K562 (cell line): ENCODE measurements at regions not wholly inside any gene's neighbourhood (a gene's known extent, or its start where the extent isn't known, plus 50 kb on each side); places are given as distances from the start of the nearest gene placed in this dataset.

Experiments used
- ATAC-seq: fragments of 200-7000 bp; cut with Tn5 transposase; 3 replicates; pipeline ENCODE4 v1.9.1; 2020; ENCODE audit warnings: moderate library complexity
- BruUV-seq: library from RNA; stranded (reverse); fragments of 400-500 nt; replicated peaks from 2 replicates; lab custom pipeline; 2021; lab: Mats Ljungman, UMichigan
- CTCF ChIA-PET: fragments of 300-600 bp; formaldehyde crosslinking; extraction: SDS; loops from one replicate; lab custom pipeline; 2021; ENCODE audit warnings: low intra/inter-chr PET ratio; lab: Yijun Ruan, JAX
- POLR2A ChIA-PET: fragments of 300-600, 350-650 bp; sonication (Branson Sonifier 250); formaldehyde crosslinking; extraction: SDS; loops from one replicate; lab custom pipeline; 2021; ENCODE audit warnings: antibody characterized with exemption, inconsistent platforms; lab: Yijun Ruan, JAX
- DNase-seq, 4 experiments: peaks; one replicate each; pipeline versions ENCODE4 v3.0.0 to v3.0.0-alpha.2; 2011 to 2018; ENCODE audit warnings: low spot score in 3 of 4, mixed read lengths in 3 of 4; ENCODE audit errors: extremely low read depth in 1 of 4
- FAIRE-seq: peaks from 2 replicates; lab custom pipeline; 2011; peaks lifted over from hg19 to GRCh38; lab: Jason Lieb, UNC
- H2AFZ ChIP-seq: 2 replicates; pipeline ENCODE4 v1.6.0; 2011; ENCODE audit warnings: low read depth, low read length, control low read depth, inconsistent platforms
- H3K27ac ChIP-seq: fragments of 200-600 bp; 3 replicates; pipeline ENCODE4 v1.8.0; 2011; ENCODE audit warnings: low read depth, mild to moderate bottlenecking, control low read depth, inconsistent platforms, low read length, moderate library complexity, mixed read lengths; ENCODE audit errors: extremely low read depth
- H3K27me3 ChIP-seq, 2 experiments: fragments of 300-600 bp in 1 of 2; 2 replicates in 1 of 2; 3 replicates in 1 of 2; pipeline versions ENCODE4 v1.6.0 to v1.8.0; 2011; ENCODE audit warnings: inconsistent platforms in 2 of 2, low read length in 2 of 2, mild to moderate bottlenecking in 1 of 2, mixed read lengths in 1 of 2, moderate library complexity in 1 of 2; ENCODE audit not compliant: control insufficient read depth in 2 of 2, insufficient read depth in 2 of 2
- H3K36me3 ChIP-seq: fragments of 300-600 bp; 3 replicates; pipeline ENCODE4 v1.8.0; 2011; ENCODE audit warnings: mild to moderate bottlenecking, low read length, inconsistent platforms; ENCODE audit not compliant: control insufficient read depth, insufficient read depth
- H3K4me1 ChIP-seq, 2 experiments: fragments of 200-600 bp in 1 of 2; replicated peaks in 1 of 2; 2 replicates in 1 of 2; 3 replicates in 1 of 2; pipeline versions ENCODE4 v1.5.1 to v1.8.0; 2011; ENCODE audit warnings: inconsistent platforms in 2 of 2, low read length in 2 of 2, mild to moderate bottlenecking in 1 of 2, mixed read lengths in 1 of 2, moderate library complexity in 1 of 2; ENCODE audit not compliant: control insufficient read depth in 2 of 2, insufficient read depth in 2 of 2
- H3K4me2 ChIP-seq: 2 replicates; pipeline ENCODE4 v1.6.1; 2011; ENCODE audit warnings: low read length, control low read depth, inconsistent platforms, mixed read lengths; ENCODE audit not compliant: insufficient read depth
- H3K4me3 ChIP-seq: fragments of 200-600 bp; sonication (generic), shearing (Covaris generic); 2 replicates; pipeline ENCODE4 v1.5.1; 2016; ENCODE audit warnings: control low read depth, inconsistent platforms
- H3K79me2 ChIP-seq: fragments of 200-600 bp; 3 replicates; pipeline ENCODE4 v1.8.0; 2011; ENCODE audit warnings: low read length, inconsistent platforms; ENCODE audit not compliant: control insufficient read depth, insufficient read depth
- H3K9ac ChIP-seq, 2 experiments: 2 replicates each; pipeline versions ENCODE4 v1.6.0 to v1.6.1; 2011; ENCODE audit warnings: low read depth in 2 of 2, low read length in 2 of 2, control low read depth in 1 of 2, inconsistent platforms in 1 of 2, mild to moderate bottlenecking in 1 of 2, mixed read lengths in 1 of 2; ENCODE audit not compliant: insufficient read depth in 1 of 2
- H3K9me1 ChIP-seq: one replicate; pipeline ENCODE4 v1.6.0; 2011; ENCODE audit warnings: inconsistent platforms, mild to moderate bottlenecking, low read length, moderate library complexity; ENCODE audit not compliant: control insufficient read depth, insufficient read depth
- H3K9me3 ChIP-seq: replicated peaks from 2 replicates; pipeline ENCODE4 v1.5.1; 2011; ENCODE audit warnings: low read depth, low read length, inconsistent platforms; ENCODE audit not compliant: control insufficient read depth, insufficient read depth
- H4K20me1 ChIP-seq: replicated peaks from 2 replicates; pipeline ENCODE4 v1.6.1; 2011; ENCODE audit warnings: low read length, inconsistent platforms, mixed read lengths; ENCODE audit not compliant: control insufficient read depth, insufficient read depth
- CREB1 ChIP-seq, 2 experiments: sonication (generic) in 1 of 2; formaldehyde crosslinking in 1 of 2; IDR thresholded peaks; 2 replicates each; pipeline versions ENCODE4 v1.6.1 to v1.8.0; 2012 to 2022; ENCODE audit warnings: inconsistent platforms in 1 of 2, mild to moderate bottlenecking in 1 of 2, missing genetic modification reagents in 1 of 2, moderate library complexity in 1 of 2
- ELF1 ChIP-seq: fragments of 200-800 bp; sonication (Bioruptor generic); IDR thresholded peaks from 2 replicates; pipeline ENCODE4 v1.6.1; 2016; ENCODE audit warnings: missing genetic modification characterization, missing compliant biosample characterization
- MEIS2 ChIP-seq: fragments of 450-650 bp; IDR thresholded peaks from 2 replicates; pipeline ENCODE4 v1.6.1; 2014; ENCODE audit warnings: mild to moderate bottlenecking; ENCODE audit not compliant: partially characterized antibody
- MYBL2 ChIP-seq, 2 experiments: fragments of 450-650 bp in 1 of 2; sonication (generic) in 1 of 2; formaldehyde crosslinking in 1 of 2; IDR thresholded peaks; 2 replicates each; pipeline versions ENCODE4 v1.6.1 to v1.8.1; 2017 to 2022; ENCODE audit warnings: borderline replicate concordance in 1 of 2, inconsistent platforms in 1 of 2, low read depth in 1 of 2, mild to moderate bottlenecking in 1 of 2, missing genetic modification reagents in 1 of 2, moderate library complexity in 1 of 2
- NELFE ChIP-seq: IDR thresholded peaks from 2 replicates; pipeline ENCODE4 v1.6.1; 2011; ENCODE audit warnings: mild to moderate bottlenecking; ENCODE audit not compliant: insufficient read depth, insufficient read length
- PTBP1 ChIP-seq: fragments of 200-400 bp; formaldehyde crosslinking; IDR thresholded peaks from 2 replicates; pipeline ENCODE4 v1.6.1; 2017; ENCODE audit warnings: low read depth, low read length
- RBM34 ChIP-seq: fragments of 200-400 bp; formaldehyde crosslinking; IDR thresholded peaks from 2 replicates; pipeline ENCODE4 v1.6.1; 2018; ENCODE audit warnings: low read length, borderline replicate concordance; ENCODE audit not compliant: insufficient read depth
- ZC3H8 ChIP-seq: fragments of 450-650 bp; IDR thresholded peaks from 2 replicates; pipeline ENCODE4 v1.6.1; 2017
- ZNF511 ChIP-seq: sonication (generic); formaldehyde crosslinking; IDR thresholded peaks from 2 replicates; pipeline ENCODE4 v1.8.0; 2022; ENCODE audit warnings: mild to moderate bottlenecking, missing genetic modification reagents
- ZNF592 ChIP-seq: fragments of 450-650 bp; IDR thresholded peaks from 2 replicates; pipeline ENCODE4 v1.6.1; 2017; ENCODE audit warnings: antibody characterized with exemption, mild to moderate bottlenecking
- ZNF639 ChIP-seq, 2 experiments: fragments of 200-800 bp in 1 of 2; sonication (Bioruptor generic) in 1 of 2; sonication (generic) in 1 of 2; formaldehyde crosslinking in 1 of 2; IDR thresholded peaks in 1 of 2; conservative IDR thresholded peaks in 1 of 2; 2 replicates each; pipeline versions ENCODE4 v1.5.0 to v1.6.1; 2016 to 2020; ENCODE audit warnings: missing compliant biosample characterization in 1 of 2, missing genetic modification characterization in 1 of 2, missing genetic modification reagents in 1 of 2
- ZNF668 ChIP-seq: fragments of 250-450 bp; sonication (Bioruptor Pico); IDR thresholded peaks from 2 replicates; pipeline ENCODE4 v1.8.0; 2022; ENCODE audit warnings: mild to moderate bottlenecking, inconsistent platforms
- ZNF707 ChIP-seq: fragments of 250-450 bp; sonication (Bioruptor Pico); conservative IDR thresholded peaks from 2 replicates; pipeline ENCODE4 v1.8.0; 2022; ENCODE audit warnings: inconsistent platforms, mild to moderate bottlenecking, moderate library complexity
- ZNF77 ChIP-seq: fragments of 250-450 bp; sonication (Bioruptor Pico); IDR thresholded peaks from 2 replicates; pipeline ENCODE4 v1.5.0; 2020
- ZZZ3 ChIP-seq: fragments of 450-650 bp; IDR thresholded peaks from 2 replicates; pipeline ENCODE4 v1.6.1; 2016; ENCODE audit warnings: antibody characterized with exemption, mild to moderate bottlenecking, moderate library complexity
- WGBS: fragments of 100-300 bp; shearing (Covaris generic); methylation state at CpG from one replicate; pipeline ENCODE4 v1.1.6; 2016; ENCODE audit warnings: low coverage, mixed read lengths; ENCODE audit not compliant: insufficient coverage; ENCODE audit errors: missing lambda C conversion rate; 5-methylcytosine and 5-hydroxymethylcytosine counted together
- in situ Hi-C: fragments of 300-500 bp; cut with MboI; formaldehyde crosslinking; loops from 4 replicates; pipeline ENCODE4 v1.15.0; 2018; ENCODE audit warnings: inconsistent platforms, mixed read lengths
- intact Hi-C: fragments of 100-400 bp; cut with micrococcal nuclease; formaldehyde crosslinking; loops from 2 replicates; pipeline ENCODE4 v1.14.2; 2022

GRCh38 chr5:174312270-174312617 lies 266.7 kb downstream of the NSG2 start (continued):
- TF ChIP-seq ZNF592 (no peak), PTBP1 (no peak), ZNF639 (CRISPR knock-in tag; conservative IDR thresholded peaks at IDR 0.05 in 1 of 2, IDR thresholded peaks at IDR 0.05 in 1 of 2) (no peak), ELF1 (tag) (no peak)
- TF ChIP-seq, all 486 proteins: peak for 0

GRCh38 chr5:174312641-174313040 lies 267.1 kb downstream of the NSG2 start:
- peaks cover 0 to 15% of the 10 kb centered on the region in 2 experiments; a peak in 2 of 5 replicates for H3K4me1 ChIP-seq
- no peak overlapping the region for H3K4me2 ChIP-seq
- H3K27ac ChIP-seq: no peak overlapping the region
- no TSS peak for BruUV-seq
- peaks cover 13 to 75% of the 10 kb centered on the region in 2 experiments; a peak in 4 of 5 replicates for H3K27me3 ChIP-seq
- DNase-seq (no peak), ATAC-seq (no peak), FAIRE-seq (no peak)
- no peak overlapping the region for H3K9ac ChIP-seq
- no peaks in the 10 kb centered on the region; the same call in 1 of the 2 replicates for H4K20me1 ChIP-seq
- H3K9me1 ChIP-seq: no peaks in the 10 kb centered on the region
- H3K4me3 ChIP-seq: no peak overlapping the region
- in situ Hi-C loops: loop anchor here (10.0 to 25.0 kb wide), 3 partner anchors 268 to 1600 kb away; partner anchors contain the start of genes BOD1 and NSG2
- H3K9me3 ChIP-seq: no peaks in the 10 kb centered on the region
- no peaks in the 10 kb centered on the region for H3K36me3 ChIP-seq
- no peak overlapping the region for H2AFZ ChIP-seq
- 10% methylated on average over 4 of the region's 8 CpGs for WGBS
- intact Hi-C loops: loop anchor here (1.0 kb wide), 1 partner anchor 267 kb away; the partner anchor contains the start of gene NSG2
- ChIA-PET CTCF (interaction anchor here (1.1 to 2.0 kb wide), 5 partner anchors 267 to 1019 kb away, joined by 4 to 16 read pairs (median 7); partner anchors contain the start of gene NSG2), POLR2A (no interaction called here)
- no peaks in the 10 kb centered on the region for H3K79me2 ChIP-seq
- TF ChIP-seq ZNF77 (CRISPR knock-in tag) (no peak), ZNF511 (CRISPR knock-in tag) (no peak), NELFE (no peak), ZNF668 (CRISPR knock-in tag) (no peak), CREB1 (IDR thresholded peaks at IDR 0.05) (no peak), CREB1 (CRISPR knock-in tag; IDR thresholded peaks at IDR 0.05) (no peak), RBM34 (no peak), MEIS2 (no peak), ZNF707 (CRISPR knock-in tag) (no peak), ZC3H8 (no peak), ZZZ3 (no peak), MYBL2 (IDR thresholded peaks at IDR 0.05; ENCODE audit: low read depth) (no peak), MYBL2 (CRISPR knock-in tag; IDR thresholded peaks at IDR 0.05; ENCODE audit: borderline replicate concordance) (no peak)
